GM19395 (cell line): ENCODE measurements at regions not wholly inside any gene's neighbourhood (a gene's known extent, or its start where the extent isn't known, plus 50 kb on each side); places are given as distances from the start of the nearest gene placed in this dataset.
"Not testable (repeated sequence)": the region's sequence is repeated elsewhere in the genome, so short reads cannot be mapped to it uniquely, and the experiment has no call there.

ENCODE experiments used
- ATAC-seq: cut with Tn5 transposase; IDR thresholded peaks from one replicate; pipeline ENCODE4 v1.9.1; 2021; ENCODE audit warnings: mild to moderate bottlenecking, moderate library complexity; ENCODE audit not compliant: unreplicated experiment

DNA sequence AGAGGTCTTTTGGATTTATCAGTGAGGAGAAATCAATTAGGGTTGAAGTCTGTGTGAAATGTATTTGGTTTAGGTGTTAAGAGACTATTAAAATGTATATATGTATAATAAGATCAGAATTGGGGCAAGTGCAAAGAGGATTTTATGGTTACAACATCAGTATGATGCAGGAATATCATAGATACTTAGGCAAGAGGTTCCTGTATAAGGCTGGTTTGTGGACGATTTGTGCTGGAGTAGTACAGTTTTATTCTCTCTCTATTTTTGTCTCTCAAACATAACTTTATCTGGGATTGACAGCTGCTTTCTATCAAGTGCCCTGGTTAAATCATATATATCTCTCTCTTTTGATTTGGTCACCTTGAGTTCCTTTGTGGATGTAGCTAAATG, 142.5 kb downstream of the CTH start:
- no peak for ATAC-seq

GRCh38 chr1:70554341-70554740, 143.3 kb downstream of the CTH start:
- ATAC-seq, result no peak

GRCh38 chr1:70556541-70556940, 145.5 kb downstream of the CTH start:
- no peak for ATAC-seq

DNA sequence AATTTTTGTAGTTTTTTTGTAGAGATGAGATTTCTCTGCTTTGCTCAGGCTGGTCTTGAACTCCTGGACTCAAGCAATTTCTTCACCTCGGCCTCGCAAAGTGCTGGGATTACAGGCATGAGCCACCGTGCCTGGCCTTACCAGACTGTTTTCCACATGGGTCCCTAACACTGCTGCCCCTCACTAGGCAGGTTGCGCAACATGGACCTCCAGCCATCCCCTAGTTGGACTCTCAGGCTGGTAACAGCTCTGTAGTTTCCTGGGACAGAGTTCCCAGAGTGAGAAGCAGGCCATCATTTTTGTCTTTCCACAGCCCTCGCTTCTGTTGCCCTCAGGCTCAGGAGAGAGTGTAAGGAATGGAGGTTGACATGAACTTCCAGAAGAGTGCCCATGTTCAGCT, 156.1 kb downstream of the CTH start:
- no peak for ATAC-seq

DNA sequence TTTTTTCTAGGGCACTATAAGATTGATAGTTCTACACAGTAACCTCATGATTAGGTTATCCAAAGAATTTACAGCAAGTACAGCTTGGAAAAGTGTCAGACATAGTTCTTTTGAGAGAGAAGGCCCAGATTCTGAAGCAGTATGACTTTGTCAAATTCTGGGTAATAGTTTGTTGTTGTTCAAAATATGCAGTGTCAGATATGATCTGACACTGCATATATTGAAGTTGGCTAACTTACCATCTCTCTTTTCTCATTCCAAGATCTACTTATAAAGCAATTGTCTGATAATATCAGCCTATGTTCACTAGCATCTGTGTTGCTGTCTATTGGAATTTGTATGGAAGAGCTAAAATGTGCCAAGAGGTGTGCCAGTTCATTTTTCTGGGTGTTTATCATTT, 160.1 kb downstream of the CTH start:
- ATAC-seq, result no peak

GRCh38 chr1:70573317-70573843, 162.3 kb downstream of the CTH start:
- ATAC-seq, result no peak

GRCh38 chr1:70581661-70582060, 170.6 kb downstream of the CTH start:
- no peak for ATAC-seq

GRCh38 chr1:70583522-70583921, 172.5 kb downstream of the CTH start:
- ATAC-seq, result peak; percentile 90

DNA sequence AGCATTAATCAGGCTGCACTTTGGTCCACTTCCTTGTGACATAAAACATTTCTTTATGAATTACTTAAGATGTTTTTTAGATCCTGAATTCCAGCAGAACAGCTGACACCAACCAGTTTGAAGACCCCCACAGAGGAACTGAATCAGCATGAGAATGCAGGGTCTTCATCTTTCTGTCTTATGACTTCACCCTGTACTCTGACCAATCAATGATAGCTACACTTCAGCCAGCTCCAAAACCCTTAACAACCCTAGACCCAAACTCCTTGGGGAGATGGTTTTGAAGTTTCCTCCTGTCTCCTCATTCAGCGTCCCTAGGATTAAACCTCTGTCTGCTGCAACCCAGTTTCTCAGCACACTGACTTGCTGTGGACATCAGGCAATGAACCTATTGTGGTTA, 175.0 kb downstream of the CTH start:
- ATAC-seq, result no peak

GRCh38 chr1:70587872-70588366, 176.9 kb downstream of the CTH start:
- ATAC-seq, result no peak

- ATAC-seq, result not testable (repeated sequence)
Measured at GRCh38 chr1:70593551-70593950, 182.5 kb downstream of the CTH start.

DNA sequence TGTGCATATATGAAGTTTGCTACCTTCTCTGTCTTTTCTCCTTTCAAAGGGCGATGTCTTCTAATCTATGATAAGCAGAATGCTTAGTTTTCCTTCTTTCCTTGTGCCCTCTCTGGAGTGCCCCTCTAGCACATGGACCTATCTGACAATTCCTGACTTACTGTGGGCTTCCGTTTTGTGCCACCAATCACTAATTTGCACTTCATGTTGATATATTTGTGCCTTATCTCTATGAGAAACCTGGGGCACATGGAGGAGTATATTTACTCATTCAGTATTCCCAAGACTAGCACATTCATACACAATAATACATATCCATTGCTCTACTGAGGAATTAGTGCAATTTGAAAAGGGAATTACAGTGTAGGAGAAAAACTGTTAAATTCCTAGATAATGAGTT, 197.7 kb downstream of the CTH start:
- ATAC-seq, result no peak

GRCh38 chr1:70610164-70610563, 199.1 kb downstream of the CTH start:
- not testable (repeated sequence) for ATAC-seq

- ATAC-seq, result no peak
Measured at GRCh38 chr1:70616946-70617345, 205.9 kb downstream of the CTH start.

DNA sequence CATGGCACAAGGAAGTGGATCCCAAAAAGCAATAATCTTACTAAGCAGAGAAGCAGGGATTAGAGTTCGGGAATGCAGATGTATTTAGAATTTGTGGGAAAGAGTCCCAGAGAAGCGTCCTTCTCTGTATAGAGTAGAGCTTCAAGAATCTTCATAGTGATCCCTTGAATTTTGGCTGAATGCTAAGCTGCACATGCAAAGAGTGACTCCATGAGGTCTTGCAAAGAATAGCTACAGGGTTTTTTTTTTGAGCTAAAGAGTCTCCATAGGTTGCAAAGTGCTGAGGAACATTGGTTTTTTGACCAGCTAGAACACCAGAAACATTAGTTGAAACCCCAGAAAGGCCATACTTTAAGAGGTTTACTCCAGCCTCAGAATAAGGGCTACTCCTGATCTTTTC, 206.7 kb downstream of the CTH start:
- ATAC-seq, result no peak

- no peak for ATAC-seq
Measured at GRCh38 chr1:70627910-70628309, 216.8 kb downstream of the CTH start.

DNA sequence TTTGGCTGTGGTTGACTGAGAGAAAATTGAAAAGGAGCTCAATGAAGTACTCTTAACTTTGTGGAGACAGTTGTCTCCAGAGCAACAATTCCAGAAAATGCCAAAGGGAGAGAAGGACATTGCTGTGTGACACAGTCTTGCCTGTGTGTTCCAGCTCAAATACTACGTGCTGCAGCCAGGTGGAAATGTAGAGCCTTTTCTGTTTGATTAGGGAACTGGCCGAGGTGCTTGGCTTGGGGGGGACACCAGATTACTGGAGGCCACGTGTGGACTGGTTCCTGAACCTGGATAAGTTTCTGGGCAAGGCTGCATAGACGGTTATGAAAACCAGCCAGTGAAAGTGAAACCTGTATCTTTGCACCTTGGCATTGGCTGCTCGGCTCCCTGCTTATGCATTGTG, 217.9 kb downstream of the CTH start:
- no peak for ATAC-seq

- no peak for ATAC-seq
Measured at GRCh38 chr1:70633004-70633403, 221.9 kb downstream of the CTH start.

GRCh38 chr1:70635868-70636267, 224.8 kb downstream of the CTH start:
- ATAC-seq, result no peak

DNA sequence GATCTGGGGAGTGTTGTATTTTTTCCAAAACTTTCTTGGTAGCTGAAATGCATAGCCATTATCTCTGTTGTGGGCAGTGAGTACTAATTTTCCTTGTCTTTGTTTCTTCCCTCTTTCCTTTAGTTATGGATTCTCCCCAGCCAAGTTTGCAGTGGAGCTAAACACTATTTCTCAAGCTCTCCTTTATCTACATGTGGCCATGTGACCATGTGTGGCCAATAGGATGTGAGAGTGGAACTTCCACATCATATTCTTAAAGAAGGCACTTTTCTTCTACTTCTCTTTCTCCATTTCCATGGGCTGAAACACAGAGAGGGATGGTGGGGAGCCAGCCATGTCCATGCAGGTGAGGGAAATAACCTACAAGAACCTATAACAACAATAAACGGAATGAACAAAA, 230.8 kb downstream of the CTH start:
- no peak for ATAC-seq

GRCh38 chr1:70656361-70656760, 245.3 kb downstream of the CTH start:
- no peak for ATAC-seq

- ATAC-seq, result no peak
Measured at GRCh38 chr1:70659891-70660290, 248.8 kb downstream of the CTH start.

- ATAC-seq, result no peak
Measured at GRCh38 chr1:70666381-70667140, 255.5 kb downstream of the CTH start.
